HG02798 (cell line): ENCODE measurements at regions not wholly inside any gene's neighbourhood (a gene's known extent, or its start where the extent isn't known, plus 50 kb on each side); places are given as distances from the start of the nearest gene placed in this dataset.

Experiments used
- ATAC-seq: cut with Tn5 transposase; IDR thresholded peaks from one replicate; pipeline ENCODE4 v1.9.1; 2021; ENCODE audit warnings: mild to moderate bottlenecking; ENCODE audit not compliant: unreplicated experiment, poor library complexity

GRCh38 chr2:173797586-173798263 lies 167.4 kb downstream of the SP3 start:
- no peak for ATAC-seq

- ATAC-seq = no peak
Measured at GRCh38 chr2:173802518-173802917, 162.7 kb downstream of the SP3 start.

- ATAC-seq = no peak
Measured at GRCh38 chr2:173803449-173803848, 161.7 kb downstream of the SP3 start.

- ATAC-seq = no peak
Measured at GRCh38 chr2:173806761-173807160, 158.4 kb downstream of the SP3 start.

- ATAC-seq = no peak
Measured at GRCh38 chr2:173808718-173809117, 156.5 kb downstream of the SP3 start.

- ATAC-seq = no peak
Measured at GRCh38 chr2:173812321-173812720, 152.9 kb downstream of the SP3 start.

- ATAC-seq = no peak
Measured at GRCh38 chr2:173814306-173814705, 150.9 kb downstream of the SP3 start.

- no peak for ATAC-seq
Measured at GRCh38 chr2:173815772-173816171, 149.4 kb downstream of the SP3 start.

GRCh38 chr2:173817582-173817981 lies 147.6 kb downstream of the SP3 start:
- ATAC-seq = no peak

GRCh38 chr2:173818285-173818684 lies 146.9 kb downstream of the SP3 start:
- no peak for ATAC-seq

GRCh38 chr2:173819852-173820251 lies 145.3 kb downstream of the SP3 start:
- no peak for ATAC-seq

GRCh38 chr2:173821451-173821850 lies 143.7 kb downstream of the SP3 start:
- no peak for ATAC-seq

- ATAC-seq = no peak
Measured at GRCh38 chr2:173822889-173823542, 142.2 kb downstream of the SP3 start.

GRCh38 chr2:173823543-173823939 lies 141.6 kb downstream of the SP3 start:
- no peak for ATAC-seq

GRCh38 chr2:173828189-173829142 lies 136.7 kb downstream of the SP3 start:
- ATAC-seq = no peak

GRCh38 chr2:173829727-173830126 lies 135.4 kb downstream of the SP3 start:
- no peak for ATAC-seq

- no peak for ATAC-seq
Measured at GRCh38 chr2:173830170-173830569, 135.0 kb downstream of the SP3 start.

- no peak for ATAC-seq
Measured at GRCh38 chr2:173831312-173832229, 133.6 kb downstream of the SP3 start.

- ATAC-seq = no peak
Measured at GRCh38 chr2:173834141-173834540, 131.0 kb downstream of the SP3 start.

GRCh38 chr2:173835726-173836125 lies 129.4 kb downstream of the SP3 start:
- ATAC-seq = no peak
